ENCODE measurements at regions not wholly inside any gene's neighbourhood (a gene's known extent, or its start where the extent isn't known, plus 50 kb on each side); places are given as distances from the start of the nearest gene placed in this dataset.

GRCh38 chr12:75611041-75611440 is 99.6 kb upstream of the KRR1 start:
- no peak for TF ChIP-seq POLR2A (IDR thresholded peaks at IDR 0.05; ENCODE audit: low read length)
- TF ChIP-seq GATA1 (IDR thresholded peaks at IDR 0.05; ENCODE audit: low read depth, low read length): no peak
